Stimulated activated naive CD8-positive, alpha-beta T cell treated with anti-CD3 and anti-CD28 coated beads, Interleukin-15, amount 100 ng/mL, for 72 hours (primary cell): ENCODE measurements at regions not wholly inside any gene's neighbourhood (a gene's known extent, or its start where the extent isn't known, plus 50 kb on each side); places are given as distances from the start of the nearest gene placed in this dataset.
A peak's percentile ranks its signal among the peaks of the same experiment; 100 is the strongest.
"Not testable (repeated sequence)": the region's sequence is repeated elsewhere in the genome, so short reads cannot be mapped to it uniquely, and the experiment has no call there.

ENCODE experiments used
- ATAC-seq: fragments of 150-1000 bp; cut with Tn5 transposase; 2 replicates; pipeline ENCODE4 v1.10.0; 2021; ENCODE audit warnings: mild to moderate bottlenecking, moderate library complexity
- DNase-seq, 2 donors: peaks; one replicate each; pipeline ENCODE4 v3.0.0; 2021 to 2022
- H3K27ac Mint-ChIP-seq, 2 donors: one replicate each; pipeline ENCODE4 v1.8.0; 2022; ENCODE audit warnings: mild to moderate bottlenecking in 2 of 2, mixed read lengths in 2 of 2, moderate library complexity in 2 of 2
- H3K27me3 Mint-ChIP-seq: one replicate; pipeline ENCODE4 v1.8.0; 2022; ENCODE audit warnings: mixed read lengths
- H3K4me1 Mint-ChIP-seq: one replicate; pipeline ENCODE4 v1.8.0; 2022; ENCODE audit warnings: mild to moderate bottlenecking, mixed read lengths
- H3K4me3 Mint-ChIP-seq, 2 donors: one replicate each; pipeline ENCODE4 v1.8.0; 2022; ENCODE audit warnings: mild to moderate bottlenecking in 2 of 2, mixed read lengths in 2 of 2, moderate library complexity in 1 of 2
- H3K9me3 Mint-ChIP-seq, 2 donors: one replicate each; pipeline ENCODE4 v1.8.0; 2022; ENCODE audit warnings: mixed read lengths in 2 of 2

GRCh38 chr4:130855533-130855932 lies 1759.6 kb downstream of the C4orf33 start:
- no peak overlapping the region for H3K4me3 Mint-ChIP-seq
- H3K9me3 Mint-ChIP-seq = peaks cover 8 to 10% of the 10 kb centered on the region in 2 donors
- no peak overlapping the region for H3K27ac Mint-ChIP-seq
- H3K4me1 Mint-ChIP-seq = no peaks in the 10 kb centered on the region
- H3K27me3 Mint-ChIP-seq = no peaks in the 10 kb centered on the region
- no peak for DNase-seq
- ATAC-seq = no peak

GRCh38 chr4:130859991-130860390 lies 1764.0 kb downstream of the C4orf33 start:
- H3K27ac Mint-ChIP-seq = no peak overlapping the region
- H3K9me3 Mint-ChIP-seq = peaks cover 8 to 10% of the 10 kb centered on the region in 2 donors
- ATAC-seq (no peak), DNase-seq (no peak)
- no peaks in the 10 kb centered on the region for H3K4me1 Mint-ChIP-seq
- no peak overlapping the region for H3K4me3 Mint-ChIP-seq
- no peaks in the 10 kb centered on the region for H3K27me3 Mint-ChIP-seq

GRCh38 chr4:130896920-130897319 lies 1801.0 kb downstream of the C4orf33 start:
- H3K4me1 Mint-ChIP-seq = no peaks in the 10 kb centered on the region
- H3K9me3 Mint-ChIP-seq = peaks cover 0 to 7% of the 10 kb centered on the region in 2 donors
- H3K27me3 Mint-ChIP-seq = no peaks in the 10 kb centered on the region
- H3K27ac Mint-ChIP-seq = no peak overlapping the region
- DNase-seq (no peak), ATAC-seq (no peak)
- H3K4me3 Mint-ChIP-seq = no peak overlapping the region

GRCh38 chr4:130901321-130901720 lies 1805.4 kb downstream of the C4orf33 start:
- H3K27me3 Mint-ChIP-seq = no peaks in the 10 kb centered on the region

GRCh38 chr4:130922955-130923354 lies 1827.0 kb downstream of the C4orf33 start:
- H3K27me3 Mint-ChIP-seq = no peaks in the 10 kb centered on the region
- H3K4me3 Mint-ChIP-seq = no peak overlapping the region
- no peak for ATAC-seq
- no peak for DNase-seq
- H3K27ac Mint-ChIP-seq = no peak overlapping the region
- H3K4me1 Mint-ChIP-seq = no peaks in the 10 kb centered on the region
- H3K9me3 Mint-ChIP-seq = peaks cover 20 to 24% of the 10 kb centered on the region in 2 donors

More at GRCh38 chr4:130901321-130901720, 1805.4 kb downstream of the C4orf33 start:
- DNase-seq = no peak
- Mint-ChIP-seq H3K4me1 (no peaks in the 10 kb centered on the region), H3K27ac (no peak overlapping the region), H3K9me3 (no peaks in the 10 kb centered on the region), H3K4me3 (no peak overlapping the region)
- no peak for ATAC-seq

- H3K4me1 Mint-ChIP-seq = no peaks in the 10 kb centered on the region
- H3K4me3 Mint-ChIP-seq = no peak overlapping the region
- peaks cover 0 to 7% of the 10 kb centered on the region in 2 donors for H3K9me3 Mint-ChIP-seq
- ATAC-seq (no peak), DNase-seq (no peak)
- no peak overlapping the region for H3K27ac Mint-ChIP-seq
- H3K27me3 Mint-ChIP-seq = no peaks in the 10 kb centered on the region
These were observed 1859.6 kb downstream of the C4orf33 start for GRCh38 chr4:130955520-130955919.

GRCh38 chr4:130985371-130985770 lies 1889.4 kb downstream of the C4orf33 start:
- no peak for DNase-seq
- ATAC-seq = no peak
- H3K4me3 Mint-ChIP-seq = no peak overlapping the region
- no peaks in the 10 kb centered on the region for H3K9me3 Mint-ChIP-seq
- H3K4me1 Mint-ChIP-seq = no peaks in the 10 kb centered on the region
- H3K27me3 Mint-ChIP-seq = no peaks in the 10 kb centered on the region
- H3K27ac Mint-ChIP-seq = no peak overlapping the region

GRCh38 chr4:130995988-130996387 lies 1900.0 kb downstream of the C4orf33 start:
- no peak overlapping the region for H3K27ac Mint-ChIP-seq
- ATAC-seq = no peak
- no peak overlapping the region for H3K4me3 Mint-ChIP-seq
- peaks cover 0 to 5% of the 10 kb centered on the region in 2 donors for H3K9me3 Mint-ChIP-seq
- no peaks in the 10 kb centered on the region for H3K27me3 Mint-ChIP-seq
- no peak for DNase-seq
- no peaks in the 10 kb centered on the region for H3K4me1 Mint-ChIP-seq

- no peak for ATAC-seq
- H3K27me3 Mint-ChIP-seq = no peaks in the 10 kb centered on the region
- H3K4me3 Mint-ChIP-seq = no peak overlapping the region
- H3K27ac Mint-ChIP-seq = peak overlapping the region in 1 of 2 donors; percentile 27
- no peak for DNase-seq
- H3K4me1 Mint-ChIP-seq = no peaks in the 10 kb centered on the region
- no peaks in the 10 kb centered on the region for H3K9me3 Mint-ChIP-seq
These were observed 1905.4 kb downstream of the C4orf33 start for GRCh38 chr4:131001371-131001770.

GRCh38 chr4:131002132-131002531 lies 1906.2 kb downstream of the C4orf33 start:
- H3K4me1 Mint-ChIP-seq = no peaks in the 10 kb centered on the region
- ATAC-seq (no peak), DNase-seq (no peak)
- H3K27ac Mint-ChIP-seq = no peak overlapping the region
- no peaks in the 10 kb centered on the region for H3K9me3 Mint-ChIP-seq
- no peak overlapping the region for H3K4me3 Mint-ChIP-seq
- no peaks in the 10 kb centered on the region for H3K27me3 Mint-ChIP-seq

GRCh38 chr4:131006388-131006787 lies 1910.4 kb downstream of the C4orf33 start:
- no peak overlapping the region for H3K27ac Mint-ChIP-seq
- no peaks in the 10 kb centered on the region for H3K9me3 Mint-ChIP-seq
- no peaks in the 10 kb centered on the region for H3K4me1 Mint-ChIP-seq
- H3K27me3 Mint-ChIP-seq = no peaks in the 10 kb centered on the region
- no peak for DNase-seq
- no peak overlapping the region for H3K4me3 Mint-ChIP-seq
- no peak for ATAC-seq

GRCh38 chr4:131011961-131012360 lies 1916.0 kb downstream of the C4orf33 start:
- H3K27ac Mint-ChIP-seq, H3K4me1 Mint-ChIP-seq, H3K27me3 Mint-ChIP-seq, ATAC-seq, H3K4me3 Mint-ChIP-seq, DNase-seq, H3K9me3 Mint-ChIP-seq: not testable (repeated sequence)

GRCh38 chr4:131013226-131013625 lies 1917.3 kb downstream of the C4orf33 start:
- no peaks in the 10 kb centered on the region for H3K27me3 Mint-ChIP-seq
- H3K4me3 Mint-ChIP-seq = no peak overlapping the region
- H3K4me1 Mint-ChIP-seq = no peaks in the 10 kb centered on the region
- H3K27ac Mint-ChIP-seq = no peak overlapping the region
- DNase-seq (no peak), ATAC-seq (no peak)
- peaks cover 0 to 4% of the 10 kb centered on the region in 2 donors for H3K9me3 Mint-ChIP-seq

- no peak for DNase-seq
- Mint-ChIP-seq H3K4me1 (no peaks in the 10 kb centered on the region), H3K27me3 (no peaks in the 10 kb centered on the region), H3K9me3 (no peaks in the 10 kb centered on the region), H3K4me3 (no peak overlapping the region), H3K27ac (no peak overlapping the region)
- no peak for ATAC-seq
These were observed 1930.8 kb downstream of the C4orf33 start for GRCh38 chr4:131026771-131027170.

GRCh38 chr4:131044368-131044767 lies 1948.4 kb downstream of the C4orf33 start:
- ATAC-seq (no peak), DNase-seq (no peak)
- H3K4me3 Mint-ChIP-seq = no peak overlapping the region
- H3K27ac Mint-ChIP-seq = no peak overlapping the region
- H3K4me1 Mint-ChIP-seq = no peaks in the 10 kb centered on the region
- no peaks in the 10 kb centered on the region for H3K9me3 Mint-ChIP-seq
- H3K27me3 Mint-ChIP-seq = no peaks in the 10 kb centered on the region

- Mint-ChIP-seq H3K27me3 (no peaks in the 10 kb centered on the region), H3K4me1 (no peaks in the 10 kb centered on the region), H3K4me3 (no peak overlapping the region), H3K27ac (no peak overlapping the region), H3K9me3 (no peaks in the 10 kb centered on the region)
- DNase-seq (no peak), ATAC-seq (no peak)
These were observed 1950.9 kb downstream of the C4orf33 start for GRCh38 chr4:131046821-131047220.

GRCh38 chr4:131052646-131053045 lies 1956.7 kb downstream of the C4orf33 start:
- Mint-ChIP-seq H3K4me3 (no peak overlapping the region), H3K27me3 (no peaks in the 10 kb centered on the region), H3K27ac (no peak overlapping the region), H3K9me3 (peaks cover 0 to 8% of the 10 kb centered on the region in 2 donors), H3K4me1 (no peaks in the 10 kb centered on the region)
- ATAC-seq (no peak), DNase-seq (no peak)
